Activated CD8-positive, alpha-beta T cell treated with anti-CD3 and anti-CD28 coated beads, Interleukin-2, amount 10 ng/mL, durations not matched to agents 7 days and 5 days (primary cell): ENCODE measurements at regions not wholly inside any gene's neighbourhood (a gene's known extent, or its start where the extent isn't known, plus 50 kb on each side); places are given as distances from the start of the nearest gene placed in this dataset.
A peak's percentile ranks its signal among the peaks of the same experiment; 100 is the strongest.
"Not testable (repeated sequence)": the region's sequence is repeated elsewhere in the genome, so short reads cannot be mapped to it uniquely, and the experiment has no call there.

Source experiments
- ATAC-seq: fragments of 150-1000 bp; cut with Tn5 transposase; one replicate; pipeline ENCODE4 v1.10.0; 2021; ENCODE audit warnings: moderate library complexity
- CTCF ChIA-PET: fragments of 350-600 bp; sonication (Branson Sonifier 250); formaldehyde crosslinking; loops from one replicate; lab custom pipeline; 2021; ENCODE audit warnings: antibody characterized with exemption; lab: Charles Lee
- POLR2A ChIA-PET: fragments of 350-600 bp; sonication (Branson Sonifier 250); formaldehyde crosslinking; loops from one replicate; lab custom pipeline; 2021; ENCODE audit warnings: antibody characterized with exemption; lab: Charles Lee
- DNase-seq: peaks from one replicate; pipeline ENCODE4 v3.0.0-alpha.2; 2020
- H3K27ac Mint-ChIP-seq: one replicate; pipeline ENCODE4 v1.8.0; 2021; ENCODE audit warnings: mild to moderate bottlenecking, mixed read lengths
- H3K27me3 Mint-ChIP-seq: one replicate; pipeline ENCODE4 v1.8.0; 2021; ENCODE audit warnings: low read depth, mixed read lengths
- H3K36me3 Mint-ChIP-seq: one replicate; pipeline ENCODE4 v1.8.0; 2021; ENCODE audit warnings: low read depth, mixed read lengths
- H3K4me1 Mint-ChIP-seq: one replicate; pipeline ENCODE4 v1.8.0; 2021; ENCODE audit warnings: low read depth, mixed read lengths
- H3K4me3 Mint-ChIP-seq: one replicate; pipeline ENCODE4 v1.8.0; 2021; ENCODE audit warnings: mild to moderate bottlenecking, mixed read lengths
- H3K9me3 Mint-ChIP-seq: one replicate; pipeline ENCODE4 v1.8.0; 2022; ENCODE audit warnings: mixed read lengths; ENCODE audit not compliant: insufficient read depth

- POLR2A ChIA-PET, H3K27me3 Mint-ChIP-seq, ATAC-seq, H3K4me3 Mint-ChIP-seq, H3K27ac Mint-ChIP-seq, CTCF ChIA-PET, H3K4me1 Mint-ChIP-seq: not testable (repeated sequence)
- peaks cover 60% of the 10 kb centered on the region for H3K9me3 Mint-ChIP-seq
- peaks cover 15% of the 10 kb centered on the region for H3K36me3 Mint-ChIP-seq
- peak; percentile 15 for DNase-seq
Observed at GRCh38 chr22:11057955-11058547, 4469.9 kb upstream of the OR11H1 start.

- POLR2A ChIA-PET, H3K27ac Mint-ChIP-seq, ATAC-seq, H3K27me3 Mint-ChIP-seq, H3K4me1 Mint-ChIP-seq, H3K4me3 Mint-ChIP-seq, CTCF ChIA-PET: not testable (repeated sequence)
- Mint-ChIP-seq H3K36me3 (peaks cover 12% of the 10 kb centered on the region), H3K9me3 (peaks cover 61% of the 10 kb centered on the region)
- DNase-seq: peak; percentile 17
Observed at GRCh38 chr22:11059129-11059528, 4468.9 kb upstream of the OR11H1 start.

GRCh38 chr22:11060797-11061196 lies 4467.2 kb upstream of the OR11H1 start:
- H3K4me1 Mint-ChIP-seq, CTCF ChIA-PET, H3K36me3 Mint-ChIP-seq, H3K4me3 Mint-ChIP-seq, H3K27ac Mint-ChIP-seq, H3K27me3 Mint-ChIP-seq, ATAC-seq, POLR2A ChIA-PET: not testable (repeated sequence)
- peak; percentile 16 for DNase-seq
- peaks cover 57% of the 10 kb centered on the region for H3K9me3 Mint-ChIP-seq

GRCh38 chr22:11062534-11062933 lies 4465.5 kb upstream of the OR11H1 start:
- H3K36me3 Mint-ChIP-seq, H3K27me3 Mint-ChIP-seq, ATAC-seq, CTCF ChIA-PET, H3K4me1 Mint-ChIP-seq, H3K4me3 Mint-ChIP-seq, H3K27ac Mint-ChIP-seq, POLR2A ChIA-PET: not testable (repeated sequence)
- peaks cover 61% of the 10 kb centered on the region for H3K9me3 Mint-ChIP-seq
- DNase-seq: peak; percentile 19

GRCh38 chr22:11063022-11063685 lies 4464.8 kb upstream of the OR11H1 start:
- H3K4me3 Mint-ChIP-seq, POLR2A ChIA-PET, H3K36me3 Mint-ChIP-seq, H3K4me1 Mint-ChIP-seq, ATAC-seq, CTCF ChIA-PET, H3K27me3 Mint-ChIP-seq, H3K27ac Mint-ChIP-seq: not testable (repeated sequence)
- peaks cover 67% of the 10 kb centered on the region for H3K9me3 Mint-ChIP-seq
- DNase-seq: peak; percentile 15

GRCh38 chr22:11065210-11065609 lies 4462.8 kb upstream of the OR11H1 start:
- H3K4me1 Mint-ChIP-seq, H3K27me3 Mint-ChIP-seq, H3K36me3 Mint-ChIP-seq, H3K4me3 Mint-ChIP-seq, H3K27ac Mint-ChIP-seq, ATAC-seq, POLR2A ChIA-PET, CTCF ChIA-PET: not testable (repeated sequence)
- H3K9me3 Mint-ChIP-seq: peaks cover 62% of the 10 kb centered on the region
- peak; percentile 18 for DNase-seq

GRCh38 chr22:11065876-11066457 lies 4462.0 kb upstream of the OR11H1 start:
- H3K4me1 Mint-ChIP-seq, POLR2A ChIA-PET, CTCF ChIA-PET, H3K4me3 Mint-ChIP-seq, ATAC-seq, H3K27me3 Mint-ChIP-seq, H3K27ac Mint-ChIP-seq, H3K36me3 Mint-ChIP-seq: not testable (repeated sequence)
- H3K9me3 Mint-ChIP-seq: peaks cover 57% of the 10 kb centered on the region
- peak; percentile 7 for DNase-seq

- peaks cover 6% of the 10 kb centered on the region for H3K36me3 Mint-ChIP-seq
- H3K4me3 Mint-ChIP-seq: no peak overlapping the region
- H3K27ac Mint-ChIP-seq: no peak overlapping the region
- CTCF ChIA-PET: no interaction called here
- H3K4me1 Mint-ChIP-seq: no peaks in the 10 kb centered on the region
- ATAC-seq: no peak
- H3K9me3 Mint-ChIP-seq: peaks cover 52% of the 10 kb centered on the region
- peak; percentile 20 for DNase-seq
- POLR2A ChIA-PET: interaction anchor here (0.9 kb wide), 1 partner anchor 285 kb away, joined by 3 read pairs; no protein-coding TSS in a partner anchor
- no peaks in the 10 kb centered on the region for H3K27me3 Mint-ChIP-seq
Observed at GRCh38 chr22:11066458-11067285, 4461.3 kb upstream of the OR11H1 start.

- H3K9me3 Mint-ChIP-seq: peaks cover 47% of the 10 kb centered on the region
- peak; percentile 19 for DNase-seq
- ATAC-seq, H3K4me1 Mint-ChIP-seq, H3K27me3 Mint-ChIP-seq, H3K4me3 Mint-ChIP-seq, H3K36me3 Mint-ChIP-seq, CTCF ChIA-PET, H3K27ac Mint-ChIP-seq: not testable (repeated sequence)
- POLR2A ChIA-PET: interaction anchor here (0.9 kb wide), 1 partner anchor 286 kb away, joined by 3 read pairs; no protein-coding TSS in a partner anchor
Observed at GRCh38 chr22:11067286-11067871, 4460.6 kb upstream of the OR11H1 start.

- DNase-seq: peak; percentile 16
- POLR2A ChIA-PET, H3K27ac Mint-ChIP-seq, ATAC-seq, CTCF ChIA-PET, H3K36me3 Mint-ChIP-seq, H3K4me3 Mint-ChIP-seq, H3K27me3 Mint-ChIP-seq, H3K4me1 Mint-ChIP-seq: not testable (repeated sequence)
- H3K9me3 Mint-ChIP-seq: peaks cover 46% of the 10 kb centered on the region
Observed at GRCh38 chr22:11067937-11068336, 4460.1 kb upstream of the OR11H1 start.

- H3K4me1 Mint-ChIP-seq, H3K36me3 Mint-ChIP-seq, H3K27me3 Mint-ChIP-seq, H3K4me3 Mint-ChIP-seq, POLR2A ChIA-PET, CTCF ChIA-PET, H3K27ac Mint-ChIP-seq, ATAC-seq: not testable (repeated sequence)
- H3K9me3 Mint-ChIP-seq: peaks cover 41% of the 10 kb centered on the region
- peak; percentile 9 for DNase-seq
Observed at GRCh38 chr22:11068406-11068805, 4459.6 kb upstream of the OR11H1 start.
